IMR-90 (cell line): ENCODE measurements at regions not wholly inside any gene's neighbourhood (a gene's known extent, or its start where the extent isn't known, plus 50 kb on each side); places are given as distances from the start of the nearest gene placed in this dataset.

Experiments used
- ATAC-seq: fragments of 200-7000 bp; cut with Tn5 transposase; 2 replicates; pipeline ENCODE4 v1.9.1; 2020; ENCODE audit warnings: low read depth, mild to moderate bottlenecking, moderate library complexity
- BruUV-seq: library from RNA; stranded (reverse); fragments of 400-500 nt; replicated peaks from 2 replicates; lab custom pipeline; 2021; lab: Mats Ljungman, UMichigan
- CTCF ChIA-PET: fragments of 300-600 bp; formaldehyde crosslinking; extraction: SDS; loops from one replicate; lab custom pipeline; 2021; ENCODE audit warnings: antibody characterized with exemption; lab: Yijun Ruan, JAX
- POLR2A ChIA-PET: fragments of 300-600 bp; sonication (Branson Sonifier 250); formaldehyde crosslinking; loops from one replicate; lab custom pipeline; 2022; ENCODE audit warnings: antibody characterized with exemption; ENCODE audit not compliant: unreplicated experiment; lab: Charles Lee
- DNase-seq: peaks from one replicate; pipeline ENCODE4 v3.0.0; 2013
- H2AFZ ChIP-seq: replicated peaks from 2 replicates; pipeline ENCODE3; 2013; ENCODE audit warnings: low read length, mild to moderate bottlenecking; ENCODE audit not compliant: poor library complexity
- H2AK5ac ChIP-seq: 2 replicates; pipeline ENCODE4 v1.6.1; 2013; ENCODE audit warnings: low read depth, low read length, inconsistent platforms
- H2AK9ac ChIP-seq: replicated peaks from 2 replicates; pipeline ENCODE3; 2013; ENCODE audit warnings: mild to moderate bottlenecking, low read depth, low read length, moderate library complexity; ENCODE audit not compliant: poor library complexity
- H2BK120ac ChIP-seq: 2 replicates; pipeline ENCODE4 v1.6.1; 2013; ENCODE audit warnings: low read depth, low read length, inconsistent platforms
- H2BK15ac ChIP-seq: 3 replicates; pipeline ENCODE4 v1.6.1; 2013; ENCODE audit warnings: low read depth, low read length, inconsistent platforms
- H2BK20ac ChIP-seq: 2 replicates; pipeline ENCODE4 v1.6.1; 2013; ENCODE audit warnings: low read depth, mild to moderate bottlenecking, inconsistent platforms, low read length, moderate library complexity
- H2BK5ac ChIP-seq: 2 replicates; pipeline ENCODE4 v1.6.1; 2013; ENCODE audit warnings: mild to moderate bottlenecking, low read depth, low read length, inconsistent platforms; ENCODE audit not compliant: poor library complexity, severe bottlenecking
- H3K14ac ChIP-seq: replicated peaks from 2 replicates; pipeline ENCODE4 v1.6.1; 2013; ENCODE audit warnings: low read depth, low read length, inconsistent platforms
- H3K18ac ChIP-seq: 2 replicates; pipeline ENCODE4 v1.6.1; 2013; ENCODE audit warnings: low read depth, low read length, control low read depth
- H3K23ac ChIP-seq: 2 replicates; pipeline ENCODE4 v1.6.1; 2013; ENCODE audit warnings: low read depth, low read length, inconsistent platforms
- H3K27ac ChIP-seq: 2 replicates; pipeline ENCODE4 v1.5.1; 2013; ENCODE audit warnings: mild to moderate bottlenecking, control low read depth, low read length; ENCODE audit not compliant: insufficient read depth
- H3K27me3 ChIP-seq: 2 replicates; pipeline ENCODE4 v1.6.1; 2013; ENCODE audit warnings: low read length; ENCODE audit not compliant: control insufficient read depth, insufficient read depth
- H3K36me3 ChIP-seq: 2 replicates; pipeline ENCODE4 v1.6.1; 2013; ENCODE audit warnings: low read length, mixed read lengths; ENCODE audit not compliant: control insufficient read depth, insufficient read depth
- H3K4ac ChIP-seq: 2 replicates; pipeline ENCODE4 v1.6.1; 2013; ENCODE audit warnings: low read depth, low read length, inconsistent platforms
- H3K4me1 ChIP-seq: 2 replicates; pipeline ENCODE4 v1.6.1; 2013; ENCODE audit warnings: low read length, mixed read lengths; ENCODE audit not compliant: control insufficient read depth, insufficient read depth
- H3K4me2 ChIP-seq: 2 replicates; pipeline ENCODE4 v1.6.1; 2013; ENCODE audit warnings: low read depth, mild to moderate bottlenecking, control low read depth, low read length, moderate library complexity
- H3K4me3 ChIP-seq: 2 replicates; pipeline ENCODE4 v1.5.1; 2013; ENCODE audit warnings: low read depth, mild to moderate bottlenecking, control low read depth, low read length, moderate library complexity; ENCODE audit not compliant: insufficient read depth
- H3K56ac ChIP-seq: 2 replicates; pipeline ENCODE4 v1.6.1; 2013; ENCODE audit warnings: low read length, inconsistent platforms; ENCODE audit not compliant: insufficient read depth; ENCODE audit errors: extremely low read depth
- H3K79me1 ChIP-seq, 2 experiments: 2 replicates each; pipeline ENCODE4 v1.6.1; 2013; ENCODE audit warnings: low read length in 2 of 2, inconsistent platforms in 1 of 2, low read depth in 1 of 2
- H3K9ac ChIP-seq: 2 replicates; pipeline ENCODE4 v1.6.1; 2013; ENCODE audit warnings: low read depth, low read length, control low read depth
- H3K9me1 ChIP-seq: 2 replicates; pipeline ENCODE4 v1.6.1; 2013; ENCODE audit warnings: low read length, inconsistent platforms; ENCODE audit not compliant: insufficient read depth
- H3K9me3 ChIP-seq: 2 replicates; pipeline ENCODE4 v1.6.1; 2013; ENCODE audit warnings: low read length; ENCODE audit not compliant: control insufficient read depth, insufficient read depth
- H4K20me1 ChIP-seq: 2 replicates; pipeline ENCODE4 v1.6.1; 2013; ENCODE audit warnings: low read length, inconsistent platforms; ENCODE audit not compliant: insufficient read depth
- H4K5ac ChIP-seq: 2 replicates; pipeline ENCODE4 v1.6.1; 2013; ENCODE audit warnings: mild to moderate bottlenecking, low read depth, low read length, control low read depth
- H4K8ac ChIP-seq, 2 experiments: 2 replicates each; pipeline ENCODE4 v1.6.1; 2013; ENCODE audit warnings: low read depth in 2 of 2, low read length in 2 of 2, control low read depth in 1 of 2, inconsistent platforms in 1 of 2
- H4K91ac ChIP-seq: 2 replicates; pipeline ENCODE4 v1.6.1; 2013; ENCODE audit warnings: low read depth, low read length, inconsistent platforms; ENCODE audit not compliant: insufficient read depth
- BHLHE40 ChIP-seq: fragments of 150-350 bp; IDR thresholded peaks from 2 replicates; pipeline ENCODE4 v1.6.1; 2016; ENCODE audit warnings: mild to moderate bottlenecking, low read depth, low read length
- CEBPB ChIP-seq: IDR thresholded peaks from 2 replicates; pipeline ENCODE4 v1.6.1; 2012; ENCODE audit warnings: low read depth, low read length, improper control_type of control experiment
- FOS ChIP-seq: fragments of 150-350 bp; IDR thresholded peaks from 2 replicates; pipeline ENCODE4 v1.6.1; 2016; ENCODE audit warnings: low read depth, low read length
- MAFK ChIP-seq: IDR thresholded peaks from 2 replicates; pipeline ENCODE4 v1.6.1; 2012; ENCODE audit warnings: low read depth, low read length, improper control_type of control experiment
- MAZ ChIP-seq: IDR thresholded peaks from 2 replicates; pipeline ENCODE4 v1.6.1; 2012; ENCODE audit warnings: low read depth, mild to moderate bottlenecking, low read length, improper control_type of control experiment, moderate library complexity, borderline replicate concordance
- MXI1 ChIP-seq: IDR thresholded peaks from 2 replicates; pipeline ENCODE4 v1.6.1; 2012; ENCODE audit warnings: low read depth, mild to moderate bottlenecking, low read length, moderate library complexity, borderline replicate concordance
- POLR2A ChIP-seq: IDR thresholded peaks from 2 replicates; pipeline ENCODE4 v1.6.1; 2012; ENCODE audit warnings: mild to moderate bottlenecking, low read depth, low read length
- RAD21 ChIP-seq: IDR thresholded peaks from 2 replicates; pipeline ENCODE4 v1.6.1; 2012; ENCODE audit warnings: low read length, improper control_type of control experiment
- RFX5 ChIP-seq: IDR thresholded peaks from 2 replicates; pipeline ENCODE4 v1.8.0; 2012; ENCODE audit warnings: low read depth, mild to moderate bottlenecking, low read length, moderate library complexity
- SMC3 ChIP-seq: fragments of 150-350 bp; IDR thresholded peaks from 2 replicates; pipeline ENCODE4 v1.6.1; 2016; ENCODE audit warnings: low read depth, mild to moderate bottlenecking, antibody characterized with exemption, low read length, moderate library complexity
- WGBS, 2 experiments: methylation state at CpG; one replicate each; pipeline versions ENCODE4 v1.1.5 to v1.1.7; 2013; ENCODE audit warnings: missing lambda C conversion rate in 2 of 2; ENCODE audit not compliant: insufficient read length in 1 of 2; ENCODE audit errors: extremely low coverage in 2 of 2; 5-methylcytosine and 5-hydroxymethylcytosine counted together
- dilution Hi-C: fragments of 300-500 bp; cut with HindIII; formaldehyde crosslinking; loops from one replicate; pipeline ENCODE4 v1.14.3; 2018; ENCODE audit warnings: low sequenced_read_pairs; ENCODE audit not compliant: unreplicated experiment
- in situ Hi-C: fragments of 300-500 bp; cut with MboI; formaldehyde crosslinking; loops from 3 replicates; pipeline ENCODE4 v1.14.3; 2019; ENCODE audit warnings: low sequenced_read_pairs, inconsistent platforms, mixed read lengths
- intact Hi-C: fragments of 100-400 bp; cut with micrococcal nuclease; formaldehyde crosslinking; loops from 2 replicates; pipeline ENCODE4 v1.10.0; 2022
- TF ChIP-seq, protein P1 (sequence below): fragments of 150-350 bp; IDR thresholded peaks from 2 replicates; pipeline ENCODE4 v1.6.1; 2017; ENCODE audit warnings: mild to moderate bottlenecking, antibody characterized with exemption, low read length, low read depth
- TF ChIP-seq, protein P2 (sequence below): conservative IDR thresholded peaks from 2 replicates; pipeline ENCODE4 v1.5.1; 2012; ENCODE audit warnings: mild to moderate bottlenecking, low read depth, low read length, improper control_type of control experiment

DNA sequence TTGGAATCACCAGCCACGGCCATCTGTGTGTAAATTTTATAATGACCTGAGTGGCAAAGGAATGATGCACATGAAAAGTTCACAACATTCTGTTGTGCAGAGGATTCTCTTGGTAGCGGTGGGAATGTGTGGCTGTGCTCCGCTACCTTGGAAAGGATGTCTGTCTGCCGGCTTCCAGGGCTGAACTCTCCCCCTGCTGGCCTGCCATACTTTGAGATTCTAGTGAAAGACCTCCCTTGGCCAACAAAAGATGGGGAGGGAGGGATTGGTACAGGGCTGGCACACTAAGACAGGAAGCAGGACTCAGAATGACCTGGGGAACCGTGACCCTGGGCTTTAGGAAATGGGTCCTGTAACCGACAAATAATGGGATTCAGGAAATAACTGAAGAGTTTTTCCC is 194.5 kb upstream of the PLD5 start:
- ChIA-PET POLR2A (no interaction called here), CTCF (no interaction called here)
- DNase-seq (no peak), ATAC-seq (no peak)
- no peak overlapping the region for H2BK5ac ChIP-seq
- no TSS peak for BruUV-seq
- no peaks in the 10 kb centered on the region for H4K20me1 ChIP-seq
- dilution Hi-C loops, result no loop called here
- H3K14ac ChIP-seq, result no peak overlapping the region
- no peak overlapping the region for H3K9ac ChIP-seq
- H3K27me3 ChIP-seq, result no peaks in the 10 kb centered on the region
- H2BK20ac ChIP-seq, result no peak overlapping the region
- H3K4me2 ChIP-seq, result no peak overlapping the region
- no peak overlapping the region for H4K91ac ChIP-seq
- H2AK9ac ChIP-seq, result no peak overlapping the region
- no peaks in the 10 kb centered on the region for H3K36me3 ChIP-seq
- no peaks in the 10 kb centered on the region for H3K79me1 ChIP-seq
- H3K27ac ChIP-seq, result no peak overlapping the region
- H4K8ac ChIP-seq, result no peak overlapping the region
- H2BK120ac ChIP-seq, result no peak overlapping the region
- H4K5ac ChIP-seq, result no peak overlapping the region
- H3K9me1 ChIP-seq, result no peaks in the 10 kb centered on the region
- H3K4ac ChIP-seq, result no peak overlapping the region
- intact Hi-C loops, result no loop called here
- no peak overlapping the region for H2AFZ ChIP-seq
- no peak overlapping the region for H3K18ac ChIP-seq
- no peak overlapping the region for H3K23ac ChIP-seq
- TF ChIP-seq, protein P1, sequence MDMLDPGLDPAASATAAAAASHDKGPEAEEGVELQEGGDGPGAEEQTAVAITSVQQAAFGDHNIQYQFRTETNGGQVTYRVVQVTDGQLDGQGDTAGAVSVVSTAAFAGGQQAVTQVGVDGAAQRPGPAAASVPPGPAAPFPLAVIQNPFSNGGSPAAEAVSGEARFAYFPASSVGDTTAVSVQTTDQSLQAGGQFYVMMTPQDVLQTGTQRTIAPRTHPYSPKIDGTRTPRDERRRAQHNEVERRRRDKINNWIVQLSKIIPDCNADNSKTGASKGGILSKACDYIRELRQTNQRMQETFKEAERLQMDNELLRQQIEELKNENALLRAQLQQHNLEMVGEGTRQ, result no peak
- TF ChIP-seq SMC3 (no peak), MXI1 (no peak), MAFK (no peak), RAD21 (no peak), RFX5 (no peak), CEBPB (no peak), POLR2A (no peak), MAZ (no peak), BHLHE40 (no peak), FOS (no peak)
- TF ChIP-seq, protein P2, sequence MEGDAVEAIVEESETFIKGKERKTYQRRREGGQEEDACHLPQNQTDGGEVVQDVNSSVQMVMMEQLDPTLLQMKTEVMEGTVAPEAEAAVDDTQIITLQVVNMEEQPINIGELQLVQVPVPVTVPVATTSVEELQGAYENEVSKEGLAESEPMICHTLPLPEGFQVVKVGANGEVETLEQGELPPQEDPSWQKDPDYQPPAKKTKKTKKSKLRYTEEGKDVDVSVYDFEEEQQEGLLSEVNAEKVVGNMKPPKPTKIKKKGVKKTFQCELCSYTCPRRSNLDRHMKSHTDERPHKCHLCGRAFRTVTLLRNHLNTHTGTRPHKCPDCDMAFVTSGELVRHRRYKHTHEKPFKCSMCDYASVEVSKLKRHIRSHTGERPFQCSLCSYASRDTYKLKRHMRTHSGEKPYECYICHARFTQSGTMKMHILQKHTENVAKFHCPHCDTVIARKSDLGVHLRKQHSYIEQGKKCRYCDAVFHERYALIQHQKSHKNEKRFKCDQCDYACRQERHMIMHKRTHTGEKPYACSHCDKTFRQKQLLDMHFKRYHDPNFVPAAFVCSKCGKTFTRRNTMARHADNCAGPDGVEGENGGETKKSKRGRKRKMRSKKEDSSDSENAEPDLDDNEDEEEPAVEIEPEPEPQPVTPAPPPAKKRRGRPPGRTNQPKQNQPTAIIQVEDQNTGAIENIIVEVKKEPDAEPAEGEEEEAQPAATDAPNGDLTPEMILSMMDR, result no peak
- no peak overlapping the region for H2AK5ac ChIP-seq
- no peak overlapping the region for H3K4me3 ChIP-seq
- no peaks in the 10 kb centered on the region for H3K4me1 ChIP-seq
- WGBS, 2 experiments, result no CpG with 5 or more reads among the region's 6 CpGs
- in situ Hi-C loops, result no loop called here
- H2BK15ac ChIP-seq, result no peak overlapping the region
- H3K9me3 ChIP-seq, result peaks cover 25% of the 10 kb centered on the region
- H3K56ac ChIP-seq, result no peak overlapping the region
